HEK293 (cell line): ENCODE measurements at regions not wholly inside any gene's neighbourhood (a gene's known extent, or its start where the extent isn't known, plus 50 kb on each side); places are given as distances from the start of the nearest gene placed in this dataset.

Experiments
- CTCF ChIP-seq: fragments of 450-650 bp; formaldehyde crosslinking; IDR thresholded peaks from 2 replicates; pipeline ENCODE4 v1.5.1; 2016; ENCODE audit warnings: missing biosample characterization, missing genetic modification characterization
- ZNF114 ChIP-seq: fragments of 450-650 bp; formaldehyde crosslinking; IDR thresholded peaks from 2 replicates; pipeline ENCODE4 v1.5.0; 2017; ENCODE audit warnings: missing biosample characterization, missing genetic modification characterization
- ZNF274 ChIP-seq, 2 experiments: fragments of 200-500 bp in 1 of 2; fragments of 450-650 bp in 1 of 2; sonication (Bioruptor generic) in 1 of 2; formaldehyde crosslinking in 1 of 2; IDR thresholded peaks; 2 replicates each; pipeline versions ENCODE4 v1.5.1 to v1.6.1; 2014 to 2016; ENCODE audit warnings: borderline replicate concordance in 1 of 2, inconsistent platforms in 1 of 2, low read length in 1 of 2, missing biosample characterization in 1 of 2, missing genetic modification characterization in 1 of 2
- ZNF692 ChIP-seq: fragments of 450-650 bp; formaldehyde crosslinking; IDR thresholded peaks from 2 replicates; pipeline ENCODE4 v1.5.1; 2016; ENCODE audit warnings: missing biosample characterization, missing genetic modification characterization

GRCh38 chr14:94941311-94941710 is 171.4 kb upstream of the GSC start:
- TF ChIP-seq CTCF (tag by site-specific recombination) (no peak), ZNF692 (tag by site-specific recombination) (no peak), ZNF274 (IDR thresholded peaks at IDR 0.05; ENCODE audit: low read length) (no peak), ZNF274 (tag by site-specific recombination; IDR thresholded peaks at IDR 0.05; ENCODE audit: borderline replicate concordance) (no peak), ZNF114 (tag by site-specific recombination) (no peak)
